HCT116 (cell line): ENCODE measurements at regions not wholly inside any gene's neighbourhood (a gene's known extent, or its start where the extent isn't known, plus 50 kb on each side); places are given as distances from the start of the nearest gene placed in this dataset.

Source experiments
- CBX3 ChIP-seq: IDR thresholded peaks from 2 replicates; pipeline ENCODE4 v1.6.1; 2012; ENCODE audit warnings: low read depth
- CTCF ChIP-seq, 3 experiments: fragments of 200-600 bp in 1 of 3; sonication (generic) in 1 of 3; IDR thresholded peaks in 2 of 3; conservative IDR thresholded peaks in 1 of 3; 2 replicates each; pipeline ENCODE4 v1.5.1; 2012 to 2017; ENCODE audit warnings: low read depth in 2 of 3, low read length in 2 of 3, antibody characterized with exemption in 1 of 3, borderline replicate concordance in 1 of 3, control low read depth in 1 of 3, mild to moderate bottlenecking in 1 of 3, mixed read lengths in 1 of 3, mixed run types in 1 of 3, moderate library complexity in 1 of 3; ENCODE audit not compliant: insufficient read depth in 1 of 3
- EZH2phosphoT487 ChIP-seq: fragments of 200-600 bp; IDR thresholded peaks from 2 replicates; pipeline ENCODE4 v1.6.1; 2018; ENCODE audit warnings: antibody characterized with exemption, borderline replicate concordance
- FOSL1 ChIP-seq: IDR thresholded peaks from 2 replicates; pipeline ENCODE4 v1.6.1; 2012; ENCODE audit warnings: low read depth
- JUND ChIP-seq: IDR thresholded peaks from 2 replicates; pipeline ENCODE4 v1.6.1; 2012
- MAX ChIP-seq: IDR thresholded peaks from 2 replicates; pipeline ENCODE4 v1.6.1; 2012
- POLR2A ChIP-seq: IDR thresholded peaks from 2 replicates; pipeline ENCODE4 v1.7.0; 2011; ENCODE audit warnings: borderline replicate concordance; ENCODE audit not compliant: insufficient read depth, insufficient read length; ENCODE audit errors: extremely low read depth
- POLR2AphosphoS5 ChIP-seq: IDR thresholded peaks from 2 replicates; pipeline ENCODE4 v1.6.1; 2011; ENCODE audit warnings: mild to moderate bottlenecking, low read depth, low read length, moderate library complexity
- RAD21 ChIP-seq: IDR thresholded peaks from 2 replicates; pipeline ENCODE4 v1.6.1; 2012; ENCODE audit warnings: low read depth, mild to moderate bottlenecking
- SIN3A ChIP-seq: IDR thresholded peaks from 2 replicates; pipeline ENCODE4 v1.6.1; 2012; ENCODE audit warnings: low read depth
- SP1 ChIP-seq: IDR thresholded peaks from 2 replicates; pipeline ENCODE4 v1.6.1; 2012; ENCODE audit warnings: low read depth
- SRF ChIP-seq: IDR thresholded peaks from 2 replicates; pipeline ENCODE4 v1.6.1; 2012; ENCODE audit warnings: low read depth
- ZFX ChIP-seq: fragments of 450-650 bp; IDR thresholded peaks from 2 replicates; pipeline ENCODE4 v1.6.1; 2017
- TF ChIP-seq, protein P1 (sequence below): IDR thresholded peaks from 2 replicates; pipeline ENCODE4 v1.6.1; 2012

DNA sequence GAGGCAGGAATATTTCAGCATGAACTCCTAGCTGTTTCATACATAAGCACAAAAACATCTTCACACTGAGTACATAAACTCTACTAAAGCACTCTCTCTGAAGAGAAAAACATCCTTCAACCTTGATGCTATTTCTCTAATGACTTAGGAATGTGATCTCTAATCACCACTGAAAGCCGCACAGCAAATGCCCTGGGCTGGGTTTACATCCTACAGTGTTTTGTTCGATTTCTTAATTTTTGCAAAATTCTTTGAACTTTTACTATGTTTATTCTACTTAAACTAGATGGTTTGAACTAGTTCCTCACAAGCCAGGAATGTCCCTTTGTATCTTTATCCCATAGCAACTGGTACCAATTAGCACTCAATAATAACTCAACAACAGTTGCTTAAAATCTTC, 130.9 kb upstream of the ABI3BP start:
- no peak for TF ChIP-seq SP1
- TF ChIP-seq CTCF (IDR thresholded peaks at IDR 0.05 in 2 of 3, conservative IDR thresholded peaks at IDR 0.05 in 1 of 3; ENCODE audit: borderline replicate concordance in 1 of 3, insufficient read depth in 1 of 3, low read depth in 2 of 3, low read length in 2 of 3) = no peak
- no peak for TF ChIP-seq MAX
- no peak for TF ChIP-seq FOSL1
- no peak for TF ChIP-seq POLR2A
- no peak for TF ChIP-seq CBX3
- TF ChIP-seq EZH2phosphoT487 = no peak
- no peak for TF ChIP-seq POLR2AphosphoS5
- TF ChIP-seq SRF = no peak
- no peak for TF ChIP-seq JUND
- TF ChIP-seq ZFX = no peak
- TF ChIP-seq, protein P1, sequence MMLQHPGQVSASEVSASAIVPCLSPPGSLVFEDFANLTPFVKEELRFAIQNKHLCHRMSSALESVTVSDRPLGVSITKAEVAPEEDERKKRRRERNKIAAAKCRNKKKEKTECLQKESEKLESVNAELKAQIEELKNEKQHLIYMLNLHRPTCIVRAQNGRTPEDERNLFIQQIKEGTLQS = no peak
- TF ChIP-seq RAD21 = no peak
- TF ChIP-seq SIN3A = no peak
